ENCODE measurements at regions not wholly inside any gene's neighbourhood (a gene's known extent, or its start where the extent isn't known, plus 50 kb on each side); places are given as distances from the start of the nearest gene placed in this dataset.

DNA sequence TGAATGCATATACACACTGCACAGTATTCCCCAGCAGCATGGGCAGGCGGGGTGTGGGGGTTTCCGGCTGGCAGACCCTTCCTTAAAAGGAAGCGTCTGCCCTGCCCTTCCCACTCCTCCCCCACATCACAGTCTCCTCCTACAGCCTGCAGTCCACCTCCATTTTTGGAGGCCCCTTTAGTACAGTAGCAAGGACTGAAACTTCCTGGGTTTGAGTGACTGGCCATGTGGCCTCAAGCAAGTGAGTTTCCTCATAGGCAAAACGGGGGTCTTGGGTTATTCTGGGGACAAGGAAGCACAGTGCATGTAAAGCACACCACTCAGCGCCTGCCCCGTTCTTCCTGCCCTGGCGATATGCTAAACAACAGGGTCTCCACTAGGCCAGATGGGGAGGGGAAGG, 62.1 kb upstream of the COL13A1 start:
- Histone ChIP-seq H3K27me3 (no peaks in the 10 kb centered on the region), H3K36me3 (no peaks in the 10 kb centered on the region), H3K4me3 (replicated peaks in 1 of 3) (no peak overlapping the region), H3K9me3 (no peaks in the 10 kb centered on the region), H3K4me1 (no peaks in the 10 kb centered on the region), H3K27ac (no peak overlapping the region)
- no peak for DNase-seq
- 83 to 84% methylated on average over 7 of the region's 7 CpGs for WGBS, 2 donors
- intact Hi-C loops (cut with DNase I), result no loop called here
- no peak for TF ChIP-seq POLR2A (IDR thresholded peaks at IDR 0.05)
- TF ChIP-seq, protein P1, sequence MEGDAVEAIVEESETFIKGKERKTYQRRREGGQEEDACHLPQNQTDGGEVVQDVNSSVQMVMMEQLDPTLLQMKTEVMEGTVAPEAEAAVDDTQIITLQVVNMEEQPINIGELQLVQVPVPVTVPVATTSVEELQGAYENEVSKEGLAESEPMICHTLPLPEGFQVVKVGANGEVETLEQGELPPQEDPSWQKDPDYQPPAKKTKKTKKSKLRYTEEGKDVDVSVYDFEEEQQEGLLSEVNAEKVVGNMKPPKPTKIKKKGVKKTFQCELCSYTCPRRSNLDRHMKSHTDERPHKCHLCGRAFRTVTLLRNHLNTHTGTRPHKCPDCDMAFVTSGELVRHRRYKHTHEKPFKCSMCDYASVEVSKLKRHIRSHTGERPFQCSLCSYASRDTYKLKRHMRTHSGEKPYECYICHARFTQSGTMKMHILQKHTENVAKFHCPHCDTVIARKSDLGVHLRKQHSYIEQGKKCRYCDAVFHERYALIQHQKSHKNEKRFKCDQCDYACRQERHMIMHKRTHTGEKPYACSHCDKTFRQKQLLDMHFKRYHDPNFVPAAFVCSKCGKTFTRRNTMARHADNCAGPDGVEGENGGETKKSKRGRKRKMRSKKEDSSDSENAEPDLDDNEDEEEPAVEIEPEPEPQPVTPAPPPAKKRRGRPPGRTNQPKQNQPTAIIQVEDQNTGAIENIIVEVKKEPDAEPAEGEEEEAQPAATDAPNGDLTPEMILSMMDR (IDR thresholded peaks at IDR 0.05), result no peak

DNA sequence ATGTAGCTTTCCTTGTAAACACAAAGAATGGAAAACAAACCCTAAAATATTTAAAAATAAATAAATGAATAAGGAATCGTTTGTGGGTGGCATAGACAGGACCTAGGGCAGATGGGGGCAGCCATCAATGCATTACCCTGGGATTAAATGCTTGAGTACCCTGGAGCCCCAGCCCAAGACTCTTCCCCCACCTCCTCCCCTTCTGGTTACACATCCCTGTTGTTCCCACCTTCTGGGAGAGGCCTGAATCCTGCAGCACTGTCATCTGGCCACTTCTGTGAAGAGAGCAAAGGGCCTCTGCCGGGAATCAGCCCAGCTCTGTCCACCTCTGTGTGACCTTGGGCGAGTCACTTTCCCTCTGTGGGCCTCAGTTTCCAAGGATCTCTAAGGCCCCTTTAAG, 61.6 kb upstream of the COL13A1 start:
- intact Hi-C loops (cut with DNase I), result no loop called here
- TF ChIP-seq POLR2A (IDR thresholded peaks at IDR 0.05), result no peak
- TF ChIP-seq, protein P1 (IDR thresholded peaks at IDR 0.05), result no peak
- 78 to 82% methylated on average over 1 to 3 of the region's 3 CpGs for WGBS, 2 donors
- Histone ChIP-seq H3K27ac (no peak overlapping the region), H3K36me3 (no peaks in the 10 kb centered on the region), H3K4me3 (replicated peaks in 1 of 3) (no peak overlapping the region), H3K27me3 (no peaks in the 10 kb centered on the region), H3K9me3 (no peaks in the 10 kb centered on the region), H3K4me1 (no peaks in the 10 kb centered on the region)
- DNase-seq, result no peak

DNA sequence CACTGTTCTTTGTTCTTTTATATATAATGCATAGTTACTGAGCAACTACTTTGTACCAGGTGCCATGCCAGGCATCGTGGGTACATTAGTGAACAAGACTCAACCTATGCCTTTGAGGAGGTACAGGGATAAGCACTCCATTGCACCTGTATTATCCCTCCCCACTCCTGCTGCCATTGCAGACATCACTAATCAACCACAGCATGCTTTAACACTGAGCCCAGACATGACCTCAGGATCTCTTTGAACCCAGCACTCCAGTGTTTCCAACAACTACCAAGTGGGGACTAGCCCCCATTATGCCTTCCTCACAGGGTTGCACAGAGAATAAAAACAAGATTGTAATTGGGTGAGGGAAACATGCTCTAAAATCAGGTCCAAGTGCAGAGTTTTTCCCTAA, 60.5 kb upstream of the COL13A1 start:
- Histone ChIP-seq H3K27ac (no peak overlapping the region), H3K9me3 (no peaks in the 10 kb centered on the region), H3K27me3 (no peaks in the 10 kb centered on the region), H3K4me1 (no peaks in the 10 kb centered on the region), H3K36me3 (no peaks in the 10 kb centered on the region), H3K4me3 (replicated peaks in 1 of 3) (no peak overlapping the region)
- intact Hi-C loops (cut with DNase I), result no loop called here
- whole genome bisulfite sequencing, 2 donors, result 92 to 100% methylated on average over 1 of the region's 1 CpG
- TF ChIP-seq, protein P1 (IDR thresholded peaks at IDR 0.05), result no peak
- no peak for TF ChIP-seq POLR2A (IDR thresholded peaks at IDR 0.05)
- DNase-seq, result no peak

DNA sequence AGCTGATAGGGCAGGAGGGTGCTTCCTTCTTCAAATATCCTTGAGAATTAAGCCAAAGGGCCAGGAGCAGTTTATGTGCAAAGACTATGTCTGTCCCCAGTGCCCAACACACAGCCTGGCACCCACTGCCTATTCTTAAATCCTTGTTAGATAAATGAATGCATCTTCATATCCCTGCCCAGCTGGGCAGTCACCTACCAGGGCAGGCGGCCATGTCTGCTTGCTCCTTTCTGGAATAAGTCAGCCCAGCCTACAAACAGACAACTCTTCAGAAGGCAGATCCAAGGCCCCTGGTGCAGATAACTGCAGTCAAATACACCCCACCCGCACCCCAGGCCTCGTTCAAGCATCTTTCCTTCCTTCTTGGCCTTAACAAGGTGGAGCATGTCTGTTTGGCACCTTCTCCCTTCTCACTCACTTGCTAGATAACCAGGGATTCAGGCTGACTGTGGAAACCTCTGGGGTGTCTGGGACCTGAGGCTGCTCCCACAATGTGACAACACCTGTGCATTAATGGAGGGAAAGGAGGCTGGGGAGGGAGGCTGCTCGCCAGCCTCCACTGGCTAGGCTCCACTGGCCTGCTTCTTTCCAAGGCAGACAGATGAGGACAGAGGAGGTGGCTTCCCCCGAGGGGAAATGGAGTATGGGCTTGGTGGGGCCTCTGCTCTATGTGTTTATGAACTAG, 59.9 kb upstream of the COL13A1 start:
- TF ChIP-seq POLR2A (IDR thresholded peaks at IDR 0.05), result no peak
- TF ChIP-seq, protein P1 (IDR thresholded peaks at IDR 0.05), result no peak
- Histone ChIP-seq H3K27me3 (no peaks in the 10 kb centered on the region), H3K4me1 (no peaks in the 10 kb centered on the region), H3K9me3 (no peaks in the 10 kb centered on the region), H3K36me3 (no peaks in the 10 kb centered on the region), H3K27ac (no peak overlapping the region), H3K4me3 (replicated peaks in 1 of 3) (no peak overlapping the region)
- intact Hi-C loops (cut with DNase I), result no loop called here
- 90 to 95% methylated on average over 5 of the region's 5 CpGs for WGBS, 2 donors
- no peak for DNase-seq

DNA sequence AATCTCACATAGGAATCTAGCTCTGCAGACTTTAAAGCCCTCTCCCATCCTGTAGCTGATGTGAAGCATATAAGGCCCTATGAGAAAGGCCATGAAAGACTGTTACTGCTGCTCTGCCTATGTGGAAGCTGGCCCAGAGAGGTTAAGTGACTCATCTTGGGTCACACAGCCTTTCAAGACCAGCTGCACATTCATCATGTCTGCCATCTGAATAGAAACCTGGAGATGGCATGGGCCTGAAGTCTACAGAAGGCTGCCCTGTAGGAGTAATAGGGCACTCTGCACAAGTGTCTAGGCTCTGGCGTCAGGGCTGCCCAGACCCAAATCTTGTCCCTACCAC, 59.4 kb upstream of the COL13A1 start:
- no peak overlapping the region for H3K4me3 ChIP-seq (replicated peaks in 1 of 3)
- intact Hi-C loops (cut with DNase I), result no loop called here
- H3K9me3 ChIP-seq, result no peaks in the 10 kb centered on the region
- no peak for DNase-seq
- no peaks in the 10 kb centered on the region for H3K27me3 ChIP-seq
- 92 to 100% methylated on average over 1 of the region's 1 CpG for WGBS, 2 donors
- no peaks in the 10 kb centered on the region for H3K36me3 ChIP-seq
- H3K27ac ChIP-seq, result no peak overlapping the region
- TF ChIP-seq, protein P1 (IDR thresholded peaks at IDR 0.05), result no peak
- TF ChIP-seq POLR2A (IDR thresholded peaks at IDR 0.05), result no peak
- H3K4me1 ChIP-seq, result no peaks in the 10 kb centered on the region

Measured in thyroid gland (tissue), 4 donors.